Thoracic aorta (tissue), 2 donors: ENCODE measurements at regions not wholly inside any gene's neighbourhood (a gene's known extent, or its start where the extent isn't known, plus 50 kb on each side); places are given as distances from the start of the nearest gene placed in this dataset.

ENCODE experiments used
- ATAC-seq: fragments of 150-250 bp; one replicate; pipeline ENCODE4 v1.8.0; 2017; ENCODE audit warnings: low read depth; ENCODE audit not compliant: insufficient number of reproducible peaks, low FRiP score
- DNase-seq: peaks from one replicate; pipeline ENCODE4 v3.0.0-alpha.2; 2020; ENCODE audit warnings: low spot score
- H3K27ac ChIP-seq, 2 donors: fragments of 200-600 bp; sonication (generic); 1 replicate in 1 of 2; 2 replicates in 1 of 2; pipeline ENCODE4 v1.5.1; 2016; ENCODE audit warnings: mild to moderate bottlenecking in 2 of 2, moderate library complexity in 2 of 2
- H3K27me3 ChIP-seq: fragments of 200-600 bp; sonication (generic); replicated peaks from 2 replicates; pipeline ENCODE4 v1.6.0; 2016; ENCODE audit warnings: mild to moderate bottlenecking; ENCODE audit not compliant: insufficient read depth
- H3K36me3 ChIP-seq: fragments of 200-600 bp; sonication (generic); one replicate; pipeline ENCODE4 v1.5.1; 2016
- H3K4me1 ChIP-seq, 2 donors: fragments of 200-600 bp; sonication (generic); 1 replicate in 1 of 2; 2 replicates in 1 of 2; pipeline versions ENCODE4 v1.5.1 to v1.6.0; 2016; ENCODE audit warnings: low read depth in 2 of 2, mild to moderate bottlenecking in 1 of 2; ENCODE audit not compliant: control insufficient read depth in 1 of 2
- H3K4me3 ChIP-seq: fragments of 200-600 bp; sonication (generic); 2 replicates; pipeline ENCODE4 v1.5.1; 2016; ENCODE audit warnings: mild to moderate bottlenecking
- H3K9me3 ChIP-seq: fragments of 200-600 bp; sonication (generic); 2 replicates; pipeline ENCODE4 v1.5.1; 2016
- CTCF ChIP-seq: fragments of 200-600 bp; sonication (generic); IDR thresholded peaks from one replicate; pipeline ENCODE4 v1.5.1; 2019; ENCODE audit warnings: antibody characterized with exemption

- Histone ChIP-seq H3K4me3 (no peak overlapping the region), H3K9me3 (no peaks in the 10 kb centered on the region), H3K27me3 (no peaks in the 10 kb centered on the region), H3K4me1 (no peaks in the 10 kb centered on the region), H3K27ac (no peak overlapping the region), H3K36me3 (no peaks in the 10 kb centered on the region)
- DNase-seq: no peak
- no peak for TF ChIP-seq CTCF
- ATAC-seq: no peak
Measured at GRCh38 chr13:81986308-81986707, 1645.4 kb upstream of the SPRY2 start.

- no peak overlapping the region for H3K27ac ChIP-seq
- ATAC-seq (no peak), DNase-seq (no peak)
- no peak for TF ChIP-seq CTCF
- H3K9me3 ChIP-seq: peaks cover 3% of the 10 kb centered on the region
- no peak overlapping the region for H3K4me3 ChIP-seq
- H3K36me3 ChIP-seq: no peaks in the 10 kb centered on the region
- H3K4me1 ChIP-seq: no peaks in the 10 kb centered on the region
- no peaks in the 10 kb centered on the region for H3K27me3 ChIP-seq
Measured at GRCh38 chr13:81957121-81957520, 1616.2 kb upstream of the SPRY2 start.

DNA sequence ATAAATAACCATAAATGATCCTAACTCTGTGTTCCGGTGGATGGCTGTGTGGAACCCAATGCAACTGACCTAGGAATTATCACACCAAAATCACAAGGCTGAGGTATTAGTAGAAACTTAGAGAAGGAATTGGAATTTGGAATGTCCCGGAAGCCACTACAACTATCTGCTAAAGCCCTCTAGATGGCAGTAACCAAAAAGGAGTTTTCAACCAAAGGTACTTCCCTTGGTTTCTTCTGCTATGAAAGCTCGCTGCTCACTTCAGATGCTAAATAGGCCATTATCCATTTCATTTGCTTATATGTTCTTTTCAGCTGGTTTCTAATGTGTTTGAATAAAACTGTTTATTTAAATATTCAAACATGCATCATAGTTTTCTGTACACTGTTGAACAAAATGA, 1589.1 kb upstream of the SPRY2 start:
- TF ChIP-seq CTCF: no peak
- ATAC-seq (no peak), DNase-seq (no peak)
- Histone ChIP-seq H3K4me3 (no peak overlapping the region), H3K27me3 (no peaks in the 10 kb centered on the region), H3K4me1 (peaks cover 0 to 3% of the 10 kb centered on the region in 2 donors), H3K27ac (no peak overlapping the region), H3K9me3 (no peaks in the 10 kb centered on the region), H3K36me3 (no peaks in the 10 kb centered on the region)

- Histone ChIP-seq H3K4me3 (no peak overlapping the region), H3K36me3 (no peaks in the 10 kb centered on the region), H3K27ac (no peak overlapping the region), H3K9me3 (no peaks in the 10 kb centered on the region), H3K27me3 (no peaks in the 10 kb centered on the region), H3K4me1 (peaks cover 0 to 3% of the 10 kb centered on the region in 2 donors)
- no peak for TF ChIP-seq CTCF
- DNase-seq (no peak), ATAC-seq (no peak)
Measured at GRCh38 chr13:81927347-81927746, 1586.4 kb upstream of the SPRY2 start.

DNA sequence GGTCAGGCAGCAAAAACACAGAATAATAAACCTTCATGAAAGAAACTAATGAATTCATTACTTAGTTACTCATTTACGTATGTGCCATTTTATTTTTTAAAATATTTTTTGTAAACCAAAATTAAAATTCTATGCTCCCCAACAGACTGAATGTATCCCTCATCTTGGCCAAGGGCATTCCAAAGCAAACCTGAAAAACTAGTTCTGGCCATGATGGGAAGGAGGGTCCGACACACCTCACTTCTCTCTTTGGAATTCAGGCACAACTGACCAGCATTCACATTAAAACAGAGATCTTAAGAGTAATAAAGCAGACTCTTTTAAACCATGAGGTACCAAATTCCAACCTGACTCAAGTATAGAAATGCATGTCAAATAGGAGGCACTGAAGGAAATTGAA, 1576.9 kb upstream of the SPRY2 start:
- Histone ChIP-seq H3K4me1 (no peaks in the 10 kb centered on the region), H3K9me3 (no peaks in the 10 kb centered on the region), H3K27me3 (no peaks in the 10 kb centered on the region), H3K36me3 (no peaks in the 10 kb centered on the region), H3K27ac (no peak overlapping the region), H3K4me3 (no peak overlapping the region)
- no peak for TF ChIP-seq CTCF
- no peak for ATAC-seq
- no peak for DNase-seq
